ENCODE measurements at regions not wholly inside any gene's neighbourhood (a gene's known extent, or its start where the extent isn't known, plus 50 kb on each side); places are given as distances from the start of the nearest gene placed in this dataset.

DNA sequence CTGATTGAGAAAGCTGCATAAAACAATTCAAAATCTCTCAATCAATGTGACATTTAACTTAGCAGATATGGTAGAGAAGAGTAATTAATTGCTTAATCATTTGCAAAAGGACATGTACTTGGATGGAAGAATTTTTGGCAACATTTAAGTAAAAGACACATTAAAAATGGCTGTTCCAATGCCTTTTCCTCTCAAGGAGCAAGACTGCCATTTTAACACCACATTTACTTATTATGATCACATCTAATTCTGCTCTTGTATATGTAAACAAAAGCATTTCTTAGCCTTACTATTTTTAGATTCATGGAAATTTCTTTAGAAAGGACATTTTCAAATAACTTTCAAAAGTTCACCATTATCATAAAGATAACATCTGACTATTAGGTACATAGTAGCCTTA lies 360.0 kb downstream of the HINT1 start:
- TF ChIP-seq, protein P1, sequence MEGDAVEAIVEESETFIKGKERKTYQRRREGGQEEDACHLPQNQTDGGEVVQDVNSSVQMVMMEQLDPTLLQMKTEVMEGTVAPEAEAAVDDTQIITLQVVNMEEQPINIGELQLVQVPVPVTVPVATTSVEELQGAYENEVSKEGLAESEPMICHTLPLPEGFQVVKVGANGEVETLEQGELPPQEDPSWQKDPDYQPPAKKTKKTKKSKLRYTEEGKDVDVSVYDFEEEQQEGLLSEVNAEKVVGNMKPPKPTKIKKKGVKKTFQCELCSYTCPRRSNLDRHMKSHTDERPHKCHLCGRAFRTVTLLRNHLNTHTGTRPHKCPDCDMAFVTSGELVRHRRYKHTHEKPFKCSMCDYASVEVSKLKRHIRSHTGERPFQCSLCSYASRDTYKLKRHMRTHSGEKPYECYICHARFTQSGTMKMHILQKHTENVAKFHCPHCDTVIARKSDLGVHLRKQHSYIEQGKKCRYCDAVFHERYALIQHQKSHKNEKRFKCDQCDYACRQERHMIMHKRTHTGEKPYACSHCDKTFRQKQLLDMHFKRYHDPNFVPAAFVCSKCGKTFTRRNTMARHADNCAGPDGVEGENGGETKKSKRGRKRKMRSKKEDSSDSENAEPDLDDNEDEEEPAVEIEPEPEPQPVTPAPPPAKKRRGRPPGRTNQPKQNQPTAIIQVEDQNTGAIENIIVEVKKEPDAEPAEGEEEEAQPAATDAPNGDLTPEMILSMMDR (IDR thresholded peaks at IDR 0.05): no peak
- TF ChIP-seq EZH2 (IDR thresholded peaks at IDR 0.05): no peak
- TF ChIP-seq EZH2phosphoT487 (IDR thresholded peaks at IDR 0.05): no peak

Data from neural progenitor cell (in vitro differentiated cells).